ENCODE measurements at regions not wholly inside any gene's neighbourhood (a gene's known extent, or its start where the extent isn't known, plus 50 kb on each side); places are given as distances from the start of the nearest gene placed in this dataset.

GRCh38 chr12:114790276-114790675 lies 106.3 kb upstream of the TBX3 start (continued):
- no peak for TF ChIP-seq REST (IDR thresholded peaks at IDR 0.05; ENCODE audit: low read depth, low read length)
- TF ChIP-seq TAF1 (IDR thresholded peaks at IDR 0.05; ENCODE audit: borderline replicate concordance, low read depth, low read length) = no peak

GRCh38 chr12:114789821-114790220 lies 105.8 kb upstream of the TBX3 start:
- H4K20me1 ChIP-seq (ENCODE audit: insufficient read depth) = no peaks in the 10 kb centered on the region
- DNase-seq = no peak
- H3K36me3 ChIP-seq (replicated peaks in 1 of 2; ENCODE audit: control insufficient read depth in 1 of 2, insufficient read depth in 2 of 2, low read length in 1 of 2) = no peaks in the 10 kb centered on the region
- no peak overlapping the region for H3K9ac ChIP-seq
- no peaks in the 10 kb centered on the region for H3K27me3 ChIP-seq (ENCODE audit: insufficient read depth)
- H3K9me2 ChIP-seq = no peaks in the 10 kb centered on the region
- no peaks in the 10 kb centered on the region for H3F3A ChIP-seq (replicated peaks; ENCODE audit: insufficient read depth)
- no peak overlapping the region for H3K4me2 ChIP-seq
- no peak overlapping the region for H3K27ac ChIP-seq (ENCODE audit: low read depth in 2 of 2, low read length in 1 of 2)
- no peaks in the 10 kb centered on the region for H3K9me3 ChIP-seq
- no peak for TF ChIP-seq FOXJ3 (CRISPR knock-in tag; IDR thresholded peaks at IDR 0.05)
- TF ChIP-seq GABPA (IDR thresholded peaks at IDR 0.05; ENCODE audit: low read depth) = no peak
- no peak for TF ChIP-seq RAD21 (IDR thresholded peaks at IDR 0.05; ENCODE audit: low read length)
- TF ChIP-seq POLR2AphosphoS5 (IDR thresholded peaks at IDR 0.05; ENCODE audit: low read depth, low read length) = no peak
- TF ChIP-seq ELF1 (IDR thresholded peaks at IDR 0.05) = no peak
- no peaks in the 10 kb centered on the region for H3K4me1 ChIP-seq (ENCODE audit: control insufficient read depth in 1 of 2, insufficient read depth in 2 of 2, low read depth in 1 of 2, low read length in 1 of 2)
- 65% methylated on average over 5 of the region's 5 CpGs for WGBS (ENCODE audit: low lambda C conversion rate)
- H3K79me2 ChIP-seq (ENCODE audit: insufficient read depth) = no peaks in the 10 kb centered on the region
- H2AFZ ChIP-seq (ENCODE audit: low read depth) = no peak overlapping the region
- POLR2A ChIA-PET = no interaction called here
- CTCF ChIA-PET = no interaction called here
- no peak overlapping the region for H3K4me3 ChIP-seq (ENCODE audit: low read depth in 2 of 2, low read length in 1 of 2)

GRCh38 chr12:114789276-114789675 lies 105.3 kb upstream of the TBX3 start:
- TF ChIP-seq JUND (IDR thresholded peaks at IDR 0.05) (no peak), GATA2 (CRISPR knock-in tag; IDR thresholded peaks at IDR 0.05) (no peak), RXRA (IDR thresholded peaks at IDR 0.05; ENCODE audit: borderline replicate concordance, low read depth) (no peak), USF2 (IDR thresholded peaks at IDR 0.05; ENCODE audit: borderline replicate concordance, low read depth, low read length) (no peak), CTCF (IDR thresholded peaks at IDR 0.05) (no peak), MXI1 (IDR thresholded peaks at IDR 0.05; ENCODE audit: low read depth, low read length) (no peak), RCOR1 (IDR thresholded peaks at IDR 0.05; ENCODE audit: low read length) (no peak), EP300 (IDR thresholded peaks at IDR 0.05; ENCODE audit: borderline replicate concordance in 1 of 2, low read depth in 1 of 2, low read length in 1 of 2) (no peak), ZBTB33 (IDR thresholded peaks at IDR 0.05; ENCODE audit: borderline replicate concordance, low read depth) (no peak), FOSL2 (IDR thresholded peaks at IDR 0.05; ENCODE audit: borderline replicate concordance, low read depth) (no peak)
- Histone ChIP-seq H3K4me1 (ENCODE audit: control insufficient read depth in 1 of 2, insufficient read depth in 2 of 2, low read depth in 1 of 2, low read length in 1 of 2) (no peaks in the 10 kb centered on the region), H3K9ac (no peak overlapping the region), H3K27ac (ENCODE audit: low read depth in 2 of 2, low read length in 1 of 2) (no peak overlapping the region), H3K4me2 (no peak overlapping the region), H3K9me3 (no peaks in the 10 kb centered on the region), H3K27me3 (ENCODE audit: insufficient read depth) (no peaks in the 10 kb centered on the region), H3F3A (replicated peaks; ENCODE audit: insufficient read depth) (no peaks in the 10 kb centered on the region), H2AFZ (ENCODE audit: low read depth) (no peak overlapping the region), H4K20me1 (ENCODE audit: insufficient read depth) (no peaks in the 10 kb centered on the region), H3K9me2 (no peaks in the 10 kb centered on the region), H3K36me3 (replicated peaks in 1 of 2; ENCODE audit: control insufficient read depth in 1 of 2, insufficient read depth in 2 of 2, low read length in 1 of 2) (no peaks in the 10 kb centered on the region), H3K4me3 (ENCODE audit: low read depth in 2 of 2, low read length in 1 of 2) (no peak overlapping the region), H3K79me2 (ENCODE audit: insufficient read depth) (no peaks in the 10 kb centered on the region)
- no peak for DNase-seq
- ChIA-PET CTCF (no interaction called here), POLR2A (no interaction called here)
- WGBS (ENCODE audit: low lambda C conversion rate) = 94% methylated on average over 3 of the region's 3 CpGs

Measured in SK-N-SH (cell line).